PC-3 (cell line): ENCODE measurements at regions not wholly inside any gene's neighbourhood (a gene's known extent, or its start where the extent isn't known, plus 50 kb on each side); places are given as distances from the start of the nearest gene placed in this dataset.

Experiments
- ATAC-seq: fragments of 200-7000 bp; cut with Tn5 transposase; 2 replicates; pipeline ENCODE4 v1.9.1; 2020; ENCODE audit warnings: mild to moderate bottlenecking, moderate library complexity
- BruUV-seq: library from RNA; stranded (reverse); fragments of 400-500 nt; replicated peaks from 2 replicates; lab custom pipeline; 2021; lab: Mats Ljungman, UMichigan
- CTCF ChIA-PET: fragments of 300-600 bp; sonication (Branson Sonifier 250); formaldehyde crosslinking; loops from one replicate; lab custom pipeline; 2022; ENCODE audit warnings: antibody characterized with exemption; lab: Charles Lee
- POLR2A ChIA-PET: fragments of 300-600 bp; sonication (Branson Sonifier 250); formaldehyde crosslinking; loops from one replicate; lab custom pipeline; 2022; ENCODE audit warnings: antibody characterized with exemption; ENCODE audit not compliant: unreplicated experiment; lab: Charles Lee
- DNase-seq: peaks from one replicate; pipeline ENCODE4 v3.0.0-alpha.2; 2015
- H2AFZ ChIP-seq: fragments of 300-600 bp; sonication (generic); 2 replicates; pipeline ENCODE4 v1.6.0; 2016; ENCODE audit warnings: antibody characterized with exemption, low read length
- H3F3A ChIP-seq: fragments of 300-600 bp; sonication (generic); one replicate; pipeline ENCODE4 v1.6.0; 2017; ENCODE audit warnings: antibody characterized with exemption, low read length, control low read depth, mild to moderate bottlenecking; ENCODE audit not compliant: unreplicated experiment
- H3K27ac ChIP-seq: fragments of 300-600 bp; sonication (generic); 2 replicates; pipeline ENCODE4 v1.5.1; 2016; ENCODE audit warnings: mild to moderate bottlenecking, low read length
- H3K27me3 ChIP-seq: fragments of 300-600 bp; sonication (generic); 2 replicates; pipeline ENCODE4 v1.6.1; 2016; ENCODE audit warnings: low read length, mixed read lengths
- H3K36me3 ChIP-seq: fragments of 300-600 bp; sonication (generic); 2 replicates; pipeline ENCODE4 v1.6.1; 2016; ENCODE audit warnings: low read depth, mixed run types, low read length, mixed read lengths
- H3K4me1 ChIP-seq: fragments of 300-600 bp; sonication (generic); 2 replicates; pipeline ENCODE4 v1.5.1; 2016; ENCODE audit warnings: low read length; ENCODE audit not compliant: insufficient read depth
- H3K4me2 ChIP-seq: fragments of 300-600 bp; sonication (generic); 2 replicates; pipeline ENCODE4 v1.6.0; 2016; ENCODE audit warnings: low read length
- H3K4me3 ChIP-seq: fragments of 300-600 bp; sonication (generic); 2 replicates; pipeline ENCODE4 v1.5.1; 2016; ENCODE audit warnings: mild to moderate bottlenecking, low read length, mixed read lengths
- H3K79me2 ChIP-seq: fragments of 300-600 bp; sonication (generic); 2 replicates; pipeline ENCODE4 v1.6.1; 2017; ENCODE audit warnings: low read length, mixed read lengths
- H3K9ac ChIP-seq: fragments of 300-600 bp; sonication (generic); 2 replicates; pipeline ENCODE4 v1.6.0; 2016; ENCODE audit warnings: mild to moderate bottlenecking, low read length
- H3K9me2 ChIP-seq: fragments of 300-600 bp; sonication (generic); replicated peaks from 2 replicates; pipeline ENCODE4 v1.6.1; 2016; ENCODE audit warnings: mixed run types, low read length, mixed read lengths
- H3K9me3 ChIP-seq: fragments of 300-600 bp; sonication (generic); 2 replicates; pipeline ENCODE4 v1.6.1; 2016; ENCODE audit warnings: low read length, mixed read lengths
- H4K20me1 ChIP-seq: fragments of 300-600 bp; sonication (generic); 2 replicates; pipeline ENCODE4 v1.6.1; 2016; ENCODE audit warnings: low read length, mixed read lengths
- EZH2 ChIP-seq: fragments of 300-600 bp; sonication (generic); IDR thresholded peaks from one replicate; pipeline ENCODE4 v1.6.1; 2017; ENCODE audit warnings: antibody characterized with exemption, mild to moderate bottlenecking, low read length; ENCODE audit not compliant: unreplicated experiment
- EZH2phosphoT487 ChIP-seq: fragments of 300-600 bp; sonication (generic); IDR thresholded peaks from 2 replicates; pipeline ENCODE4 v1.6.1; 2018; ENCODE audit warnings: mild to moderate bottlenecking, antibody characterized with exemption, low read length, borderline replicate concordance
- intact Hi-C: fragments of 100-400 bp; cut with micrococcal nuclease; formaldehyde crosslinking; loops from 2 replicates; pipeline ENCODE4 v1.9.0; 2023
- TF ChIP-seq, protein P1 (sequence below): fragments of 300-600 bp; sonication (generic); conservative IDR thresholded peaks from 2 replicates; pipeline ENCODE4 v1.5.1; 2017; ENCODE audit warnings: antibody characterized with exemption, low read depth, mild to moderate bottlenecking, low read length

DNA sequence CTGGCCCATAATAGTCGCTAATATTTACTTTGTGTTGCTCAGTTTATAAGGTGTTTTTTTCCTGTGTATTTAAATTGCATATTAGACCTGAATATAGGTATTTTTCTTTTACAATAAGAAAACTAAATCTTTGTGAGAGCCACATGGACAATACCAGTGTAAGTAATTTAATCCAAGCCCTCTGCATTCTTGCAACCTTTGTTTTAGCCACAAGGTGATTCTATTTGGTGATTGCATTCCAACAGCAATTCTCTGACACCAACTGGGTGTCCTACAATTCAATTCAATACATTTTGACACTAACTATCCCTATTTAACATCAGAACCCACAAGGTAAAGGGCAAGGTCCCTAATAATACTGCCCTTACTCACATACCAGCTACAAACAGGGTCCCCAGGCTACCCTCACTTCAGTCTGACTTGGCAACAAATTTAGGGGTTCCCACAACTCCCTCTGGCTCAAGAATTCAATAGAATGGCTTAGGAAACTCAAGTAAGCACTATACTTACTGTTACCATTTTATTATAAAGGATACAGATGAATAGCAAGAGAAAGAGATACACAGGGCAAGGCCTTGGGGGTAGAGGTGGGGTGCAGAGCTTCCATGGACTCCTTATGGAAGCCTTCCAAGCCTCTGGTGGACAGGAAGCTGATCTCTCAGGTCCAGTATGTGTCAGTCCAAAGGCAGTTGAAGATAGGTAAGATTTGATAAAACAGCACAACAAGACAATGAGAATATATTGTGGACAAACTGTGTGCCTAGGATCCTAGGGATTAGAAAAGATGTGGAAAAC, 169.3 kb downstream of the CD83 start:
- Histone ChIP-seq H3K9me2 (no peaks in the 10 kb centered on the region), H2AFZ (peak overlapping the region; percentile 78; the same call in 1 of the 2 replicates), H3K36me3 (no peaks in the 10 kb centered on the region), H3K4me2 (peak overlapping the region; percentile 64), H3K4me3 (no peak overlapping the region; the same call in 1 of the 2 replicates), H3K27ac (peak overlapping the region; percentile 77), H4K20me1 (no peaks in the 10 kb centered on the region), H3K9ac (peak overlapping the region; percentile 19; the same call in 1 of the 2 replicates), H3F3A (no peaks in the 10 kb centered on the region), H3K4me1 (peaks cover 23% of the 10 kb centered on the region), H3K27me3 (no peaks in the 10 kb centered on the region), H3K79me2 (no peaks in the 10 kb centered on the region), H3K9me3 (no peaks in the 10 kb centered on the region)
- ChIA-PET POLR2A (no interaction called here), CTCF (no interaction called here)
- intact Hi-C loops, result no loop called here
- no peak for TF ChIP-seq EZH2
- TF ChIP-seq, protein P1, sequence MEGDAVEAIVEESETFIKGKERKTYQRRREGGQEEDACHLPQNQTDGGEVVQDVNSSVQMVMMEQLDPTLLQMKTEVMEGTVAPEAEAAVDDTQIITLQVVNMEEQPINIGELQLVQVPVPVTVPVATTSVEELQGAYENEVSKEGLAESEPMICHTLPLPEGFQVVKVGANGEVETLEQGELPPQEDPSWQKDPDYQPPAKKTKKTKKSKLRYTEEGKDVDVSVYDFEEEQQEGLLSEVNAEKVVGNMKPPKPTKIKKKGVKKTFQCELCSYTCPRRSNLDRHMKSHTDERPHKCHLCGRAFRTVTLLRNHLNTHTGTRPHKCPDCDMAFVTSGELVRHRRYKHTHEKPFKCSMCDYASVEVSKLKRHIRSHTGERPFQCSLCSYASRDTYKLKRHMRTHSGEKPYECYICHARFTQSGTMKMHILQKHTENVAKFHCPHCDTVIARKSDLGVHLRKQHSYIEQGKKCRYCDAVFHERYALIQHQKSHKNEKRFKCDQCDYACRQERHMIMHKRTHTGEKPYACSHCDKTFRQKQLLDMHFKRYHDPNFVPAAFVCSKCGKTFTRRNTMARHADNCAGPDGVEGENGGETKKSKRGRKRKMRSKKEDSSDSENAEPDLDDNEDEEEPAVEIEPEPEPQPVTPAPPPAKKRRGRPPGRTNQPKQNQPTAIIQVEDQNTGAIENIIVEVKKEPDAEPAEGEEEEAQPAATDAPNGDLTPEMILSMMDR, result no peak; the same call in 1 of the 2 replicates
- TF ChIP-seq EZH2phosphoT487, result no peak
- ATAC-seq (peak; percentile 33), DNase-seq (peak; percentile 10)
- BruUV-seq, result no TSS peak

- Histone ChIP-seq H3K36me3 (no peaks in the 10 kb centered on the region), H3K4me2 (no peak overlapping the region), H3K9me3 (no peaks in the 10 kb centered on the region), H3K9me2 (no peaks in the 10 kb centered on the region), H4K20me1 (no peaks in the 10 kb centered on the region), H2AFZ (no peak overlapping the region), H3K27me3 (no peaks in the 10 kb centered on the region), H3K27ac (no peak overlapping the region), H3K4me1 (peaks cover 28% of the 10 kb centered on the region), H3K9ac (no peak overlapping the region), H3K79me2 (no peaks in the 10 kb centered on the region), H3F3A (no peaks in the 10 kb centered on the region), H3K4me3 (no peak overlapping the region)
- ATAC-seq (no peak), DNase-seq (no peak)
- ChIA-PET POLR2A (no interaction called here), CTCF (no interaction called here)
- no TSS peak for BruUV-seq
- TF ChIP-seq, protein P1, result no peak
- TF ChIP-seq EZH2phosphoT487 (no peak), EZH2 (no peak)
- intact Hi-C loops, result no loop called here
Observed at GRCh38 chr6:14287707-14288106, 170.1 kb downstream of the CD83 start.

DNA sequence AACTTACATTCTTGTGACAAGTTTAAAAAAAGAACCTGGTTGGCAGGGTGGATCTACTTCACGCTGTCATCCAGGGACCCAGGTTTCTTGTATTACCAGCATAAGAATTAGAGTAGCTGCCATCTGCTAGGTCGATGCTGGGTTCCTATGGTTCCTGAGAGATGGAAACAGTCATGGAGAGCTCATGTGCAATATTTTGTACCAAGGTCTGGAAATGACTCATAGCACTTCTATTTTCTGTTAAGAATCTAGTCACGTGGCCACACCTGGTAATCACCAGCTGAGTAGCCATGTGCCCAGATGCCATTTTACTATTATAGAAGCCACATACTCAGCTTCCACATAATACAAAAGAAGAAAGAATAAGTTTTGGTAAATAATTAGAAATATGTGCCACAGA, 171.3 kb downstream of the CD83 start:
- no peak overlapping the region for H3K4me3 ChIP-seq
- ATAC-seq (no peak), DNase-seq (peak; percentile 20)
- TF ChIP-seq, protein P1, result no peak
- TF ChIP-seq EZH2phosphoT487 (no peak), EZH2 (no peak)
- no peaks in the 10 kb centered on the region for H3K9me3 ChIP-seq
- intact Hi-C loops, result no loop called here
- H3K27me3 ChIP-seq, result no peaks in the 10 kb centered on the region
- no peaks in the 10 kb centered on the region for H3K9me2 ChIP-seq
- H3K27ac ChIP-seq, result no peak overlapping the region
- peaks cover 28% of the 10 kb centered on the region for H3K4me1 ChIP-seq
- no peak overlapping the region for H2AFZ ChIP-seq
- no peak overlapping the region for H3K9ac ChIP-seq
- H3F3A ChIP-seq, result no peaks in the 10 kb centered on the region
- ChIA-PET CTCF (interaction anchor here (0.6 kb wide), 1 partner anchor 18 kb away, joined by 3 read pairs; no protein-coding TSS in a partner anchor), POLR2A (no interaction called here)
- no peak overlapping the region for H3K4me2 ChIP-seq
- BruUV-seq, result no TSS peak
- H3K36me3 ChIP-seq, result no peaks in the 10 kb centered on the region
- H4K20me1 ChIP-seq, result no peaks in the 10 kb centered on the region
- H3K79me2 ChIP-seq, result no peaks in the 10 kb centered on the region
